G401.6 (cell line): ENCODE measurements at regions not wholly inside any gene's neighbourhood (a gene's known extent, or its start where the extent isn't known, plus 50 kb on each side); places are given as distances from the start of the nearest gene placed in this dataset.
"Not testable (repeated sequence)": the region's sequence is repeated elsewhere in the genome, so short reads cannot be mapped to it uniquely, and the experiment has no call there.

Experiments used
- FAIRE-seq: peaks from 2 replicates; lab custom pipeline; 2012; peaks lifted over from hg19 to GRCh38; lab: Jason Lieb, UNC

DNA sequence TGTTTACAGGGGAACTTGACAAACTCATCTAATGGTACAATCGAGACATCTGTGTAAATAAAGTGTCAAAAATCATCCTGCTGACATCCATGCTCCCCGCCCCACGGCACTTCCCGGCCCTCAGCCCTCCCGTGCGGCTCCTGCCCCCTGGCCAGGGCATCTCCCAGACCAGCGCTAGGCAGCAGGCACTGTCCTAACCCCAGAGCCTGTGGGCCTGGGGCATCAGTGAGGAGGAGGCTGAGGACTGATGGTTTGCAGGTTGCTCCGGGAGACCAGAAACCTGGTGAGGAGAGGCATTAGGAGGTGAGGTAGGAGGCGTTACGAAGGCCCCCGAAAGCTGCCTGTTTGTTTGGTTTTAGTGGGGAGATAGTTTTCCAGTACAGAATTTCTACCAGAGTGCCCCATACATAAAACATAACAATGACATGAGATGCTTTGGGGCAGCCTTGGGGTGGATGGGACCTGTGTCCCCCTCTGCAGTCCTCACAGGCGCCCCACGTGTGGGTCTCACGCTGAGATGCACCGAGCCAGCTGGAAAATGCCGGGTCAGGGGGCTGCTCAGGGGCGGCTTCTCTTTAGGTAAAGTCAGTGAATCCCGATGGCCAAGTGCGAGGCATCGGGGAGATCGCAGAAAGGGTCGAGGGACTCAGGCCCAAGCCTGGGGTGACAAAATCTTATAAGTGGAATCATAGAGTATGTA, 114.2 kb downstream of the RTP5 start:
- FAIRE-seq, result no peak

DNA sequence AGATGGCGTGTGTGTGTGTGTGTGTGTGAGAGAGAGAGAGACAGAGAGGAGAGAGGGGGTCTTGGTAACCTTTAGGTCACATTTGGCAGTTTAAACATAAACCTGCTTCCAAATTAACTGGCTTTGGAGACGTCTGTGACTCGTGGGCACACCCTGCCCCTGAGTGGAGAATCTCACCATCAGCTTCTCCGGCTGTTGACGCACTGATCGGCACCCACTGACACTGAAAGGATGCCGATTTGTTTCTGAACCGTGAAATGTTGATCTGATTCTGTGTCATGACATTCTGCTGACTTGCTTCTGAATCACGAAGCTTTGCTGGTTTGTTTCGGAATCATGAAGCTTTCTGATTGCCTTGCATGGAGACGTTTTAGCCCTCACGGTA, 114.7 kb downstream of the RTP5 start:
- FAIRE-seq, result no peak

DNA sequence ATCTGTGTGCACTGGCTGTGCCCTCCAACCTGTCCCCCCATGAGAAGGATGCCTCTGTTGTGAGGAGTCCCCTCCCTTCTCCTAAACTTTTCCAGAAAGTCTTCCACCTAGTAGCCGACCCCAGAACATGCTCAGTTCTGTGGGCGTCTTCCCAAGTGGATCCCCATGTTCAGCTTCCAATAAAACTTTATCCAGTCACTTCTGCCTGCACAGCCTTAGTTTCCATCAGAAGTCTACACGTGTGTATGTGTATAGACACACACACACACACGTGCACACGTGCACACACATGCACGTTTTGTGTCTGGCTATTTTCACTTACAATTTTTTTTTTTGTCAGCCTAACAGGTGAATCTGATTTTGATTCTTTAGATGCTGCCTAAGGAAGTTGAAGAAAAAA, 115.1 kb downstream of the RTP5 start:
- no peak for FAIRE-seq

DNA sequence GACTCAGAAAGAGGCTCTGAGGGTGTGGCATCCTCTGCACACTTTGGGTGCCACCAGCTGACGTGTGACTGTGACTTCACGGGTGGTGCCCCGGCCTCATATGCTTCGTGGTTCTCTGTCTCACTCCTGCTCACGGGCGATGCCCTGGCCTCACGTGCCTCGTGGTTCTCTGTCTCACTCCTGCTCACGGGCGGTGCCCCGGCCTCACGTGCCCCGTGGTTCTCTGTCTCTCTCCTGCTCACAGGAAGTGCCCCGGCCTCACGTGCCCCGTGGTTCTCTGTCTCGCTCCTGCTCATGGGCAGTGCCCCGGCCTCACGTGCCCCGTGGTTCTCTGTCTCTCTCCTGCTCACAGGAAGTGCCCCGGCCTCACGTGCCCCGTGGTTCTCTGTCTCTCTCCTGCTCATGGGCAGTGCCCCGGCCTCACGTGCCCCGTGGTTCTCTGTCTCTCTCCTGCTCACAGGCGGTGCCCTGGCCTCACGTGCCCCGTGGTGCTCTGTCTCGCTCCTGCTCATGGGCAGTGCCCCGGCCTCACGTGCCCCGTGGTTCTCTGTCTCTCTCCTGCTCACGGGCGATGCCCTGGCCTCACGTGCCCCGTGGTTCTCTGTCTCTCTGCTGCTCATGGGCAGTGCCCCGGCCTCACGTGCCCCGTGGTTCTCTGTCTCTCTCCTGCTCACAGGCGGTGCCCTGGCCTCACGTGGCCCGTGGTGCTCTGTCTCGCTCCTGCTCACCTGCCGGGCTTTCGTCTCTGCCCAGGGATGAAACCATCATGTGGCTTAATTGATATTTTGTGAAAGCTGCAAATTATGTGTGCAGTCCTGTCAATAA, 115.8 kb downstream of the RTP5 start:
- not testable (repeated sequence) for FAIRE-seq

DNA sequence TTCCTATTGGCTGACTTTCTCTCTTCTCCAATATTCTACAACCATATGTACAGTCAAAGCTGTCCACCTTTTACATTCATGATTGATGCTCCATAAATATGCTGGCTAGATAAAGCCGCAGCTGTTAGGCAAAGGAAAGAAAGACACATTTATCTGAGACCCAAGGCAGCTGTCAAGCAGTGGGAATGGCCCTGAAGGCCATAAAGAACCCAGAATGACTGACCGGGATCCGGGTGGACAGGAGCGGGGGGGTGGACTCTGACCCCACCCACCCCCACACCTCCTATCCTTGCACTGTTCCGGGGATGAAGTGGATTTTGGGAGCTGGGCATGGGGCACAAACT, 116.4 kb downstream of the RTP5 start:
- FAIRE-seq, result no peak

DNA sequence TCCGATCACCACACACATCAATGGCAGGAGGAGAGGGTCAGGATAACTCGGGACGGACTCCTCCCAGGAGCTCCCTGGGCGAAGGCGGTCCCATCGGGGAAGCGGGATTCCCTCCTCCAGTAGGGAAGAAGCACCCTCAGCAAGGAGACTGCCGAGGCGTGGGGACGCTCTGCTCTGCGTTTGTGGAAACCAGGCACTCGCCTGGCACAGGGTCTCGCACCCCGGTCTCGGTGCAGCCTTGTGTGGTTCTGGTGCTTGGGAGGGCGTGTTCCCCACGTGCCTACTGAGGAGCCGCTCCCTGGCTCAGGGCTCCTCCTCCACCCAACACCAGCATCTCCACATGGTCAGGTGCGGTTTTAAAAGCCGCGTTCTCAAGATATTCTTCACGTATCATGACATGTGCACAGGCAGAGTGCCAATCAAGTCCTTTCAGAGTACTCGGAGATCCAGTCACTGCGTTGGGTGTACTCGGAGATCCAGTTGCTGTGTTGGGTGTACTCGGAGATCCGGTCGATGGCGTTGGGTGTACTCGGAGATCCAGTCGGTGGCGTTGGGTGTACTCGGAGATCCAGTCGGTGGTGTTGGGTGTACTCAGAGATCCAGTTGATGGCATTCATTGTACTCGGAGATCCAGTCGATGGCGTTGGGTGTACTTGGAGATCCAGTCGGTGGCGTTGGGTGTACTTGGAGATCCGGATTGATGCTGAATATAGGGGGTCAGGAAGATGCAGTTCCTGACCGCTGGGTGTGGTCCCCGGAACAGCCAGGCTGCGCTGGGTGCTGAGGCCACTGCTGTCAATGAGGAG, 117.5 kb downstream of the RTP5 start:
- no peak for FAIRE-seq

DNA sequence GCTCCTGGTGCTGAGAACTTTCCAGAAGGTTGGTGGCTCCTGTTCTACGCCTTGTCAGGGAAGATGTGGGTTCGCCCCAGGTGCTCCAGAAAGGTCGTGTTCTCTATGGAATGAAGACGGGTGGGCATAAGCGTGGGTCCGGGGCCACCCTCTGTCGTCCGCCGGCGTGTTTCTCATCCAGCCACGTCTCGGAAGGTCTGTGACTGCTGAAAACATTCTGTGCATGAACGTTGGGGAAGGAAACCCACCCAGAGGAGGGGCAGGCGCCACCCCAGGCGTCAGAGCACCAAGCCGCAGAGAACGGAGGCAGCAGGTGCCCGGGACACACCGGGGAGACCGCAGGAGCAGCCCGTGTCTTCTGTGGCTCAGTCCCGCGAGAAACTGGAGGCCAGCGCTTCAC, 118.2 kb downstream of the RTP5 start:
- no peak for FAIRE-seq

DNA sequence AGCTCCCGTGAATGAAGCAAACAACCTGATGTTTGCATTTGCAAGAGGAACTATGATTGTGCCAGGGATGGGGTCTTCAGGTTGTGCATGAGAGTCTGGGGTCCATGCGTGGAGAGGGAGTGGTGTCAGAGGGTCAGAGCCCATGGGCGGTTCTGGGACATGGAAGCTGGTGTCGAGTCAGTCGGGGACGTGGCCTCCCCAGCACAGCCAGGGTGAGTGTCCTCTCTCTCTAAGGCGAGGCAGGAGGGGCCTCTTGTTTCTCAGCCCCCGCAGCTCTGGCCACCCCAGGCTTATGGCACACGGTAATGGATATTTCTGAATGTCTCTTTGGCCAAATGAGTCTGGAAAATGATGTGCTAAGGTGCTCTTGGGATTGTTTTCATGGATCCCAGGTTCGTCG, 118.6 kb downstream of the RTP5 start:
- no peak for FAIRE-seq

DNA sequence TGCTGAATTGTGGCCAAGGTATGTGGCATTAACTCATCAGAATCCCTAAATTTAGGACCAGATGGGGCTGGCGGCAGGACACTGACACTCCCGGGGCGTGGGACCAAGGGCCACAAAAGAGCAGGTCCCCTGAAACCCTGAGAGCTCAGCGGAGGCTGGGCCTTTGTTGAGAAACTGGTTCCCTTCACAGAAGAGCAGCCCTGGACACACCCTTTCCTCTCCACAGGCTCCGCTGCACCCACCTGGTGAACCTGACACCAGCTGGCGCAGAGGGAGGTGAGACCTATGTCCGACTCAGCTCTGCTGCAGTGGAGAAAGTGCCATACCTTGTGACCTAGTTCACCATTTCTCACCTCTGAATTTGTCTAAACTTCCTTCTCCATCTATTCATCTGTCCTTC, 119.5 kb downstream of the RTP5 start:
- FAIRE-seq, result no peak

DNA sequence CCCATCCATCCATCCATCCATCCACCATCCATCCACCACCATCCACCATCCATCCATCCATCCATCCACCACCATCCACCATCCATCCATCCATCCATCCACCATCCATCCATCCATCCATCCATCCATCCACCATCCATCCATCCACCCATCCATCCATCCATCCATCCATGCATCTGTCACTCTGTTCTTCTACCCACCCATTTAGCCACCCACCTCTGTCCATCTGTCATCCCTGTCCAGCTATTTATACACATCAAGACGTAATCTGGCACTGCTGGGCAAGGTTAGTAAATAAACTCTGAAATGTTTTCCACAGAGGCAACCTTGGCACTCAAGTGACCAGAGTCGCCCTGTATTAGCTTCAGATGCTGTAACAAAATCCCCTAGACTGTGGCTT, 120.9 kb downstream of the RTP5 start:
- FAIRE-seq, result no peak

DNA sequence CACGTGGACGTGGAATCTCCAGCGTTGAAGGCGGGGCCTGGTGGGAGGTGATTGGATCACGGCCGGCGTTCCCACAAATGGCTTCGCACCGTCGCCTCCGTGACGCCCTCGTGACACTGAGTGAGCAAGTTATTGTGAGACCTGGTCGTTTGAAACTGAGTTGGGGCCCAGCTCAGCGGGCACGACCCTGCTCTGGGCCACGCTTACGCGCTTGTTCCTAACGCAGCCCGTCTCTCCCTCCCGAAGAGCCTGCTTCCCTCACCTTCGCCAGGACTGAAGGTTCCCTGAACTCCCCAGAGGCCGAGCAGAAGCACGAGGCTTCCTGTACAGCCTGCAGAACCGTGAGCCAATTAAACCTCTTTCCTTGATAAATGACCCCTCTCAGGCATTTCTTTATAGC, 121.8 kb downstream of the RTP5 start:
- FAIRE-seq, result no peak

DNA sequence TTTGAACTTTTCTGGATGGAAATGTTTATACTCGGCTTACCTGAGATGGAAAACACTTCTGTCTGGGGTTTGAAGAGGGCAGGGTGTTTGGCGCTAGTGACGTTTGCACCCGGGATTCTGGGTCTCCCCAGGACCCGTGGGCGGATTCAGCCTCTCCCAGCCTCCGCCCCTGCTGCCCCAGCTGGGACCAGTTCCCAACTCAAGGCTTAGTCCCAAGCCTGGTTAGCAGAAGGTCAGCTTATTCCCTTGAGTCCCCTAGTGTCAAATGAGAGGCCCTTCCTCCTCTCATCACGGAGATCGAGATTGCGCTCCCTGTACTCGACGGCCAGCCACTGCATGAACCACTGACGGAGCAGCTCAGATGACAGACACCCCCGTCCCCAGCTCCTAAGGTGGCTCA, 123.2 kb downstream of the RTP5 start:
- no peak for FAIRE-seq

DNA sequence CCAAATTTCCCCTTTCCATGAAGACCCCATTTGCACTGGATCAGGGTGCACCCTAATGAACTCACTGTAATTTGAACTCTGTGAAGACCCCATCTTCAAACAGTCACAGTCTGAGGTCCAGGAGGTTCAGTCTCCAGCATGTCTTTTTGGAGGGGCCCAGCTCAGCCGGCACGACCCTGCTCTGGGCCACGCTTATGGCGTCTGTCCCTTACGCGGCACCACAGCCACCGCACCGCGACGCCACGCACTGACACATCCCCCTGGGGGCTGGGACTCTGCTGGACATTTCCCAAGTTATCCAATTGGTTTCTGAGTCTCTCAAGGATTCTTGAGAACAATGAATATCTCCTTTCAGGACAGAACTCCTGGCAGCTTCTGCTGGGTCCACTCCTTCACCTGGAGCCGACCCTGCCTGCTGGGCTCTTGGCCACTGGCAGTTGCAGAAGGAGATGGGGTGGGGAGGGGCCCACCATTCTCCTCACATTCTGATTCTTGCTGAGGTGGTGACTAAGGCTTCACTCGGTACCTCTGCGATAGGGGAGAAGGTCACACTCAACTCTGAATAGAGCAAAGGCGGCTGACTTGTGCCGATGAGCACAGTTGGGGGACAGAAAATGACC, 124.0 kb downstream of the RTP5 start:
- FAIRE-seq, result no peak

DNA sequence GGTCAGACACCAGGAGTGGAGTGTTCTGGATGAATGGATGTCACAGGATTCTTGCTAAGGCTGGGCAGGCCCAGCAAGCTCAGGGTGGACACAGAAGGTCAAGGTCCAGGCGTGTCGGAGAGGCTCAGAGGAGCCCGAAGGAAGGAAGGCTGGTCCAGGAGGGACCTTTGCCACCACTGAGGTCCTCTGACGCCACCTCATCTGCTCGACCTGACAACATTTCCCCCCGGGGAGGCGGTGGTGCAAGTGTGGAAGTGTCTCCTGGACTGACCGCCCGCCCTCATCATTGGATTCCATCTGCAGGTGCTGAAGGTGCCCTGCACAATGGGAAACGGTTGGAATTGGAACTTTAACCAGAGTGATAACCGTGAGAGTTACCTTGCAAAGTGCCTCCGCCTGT, 124.6 kb downstream of the RTP5 start:
- FAIRE-seq, result no peak

DNA sequence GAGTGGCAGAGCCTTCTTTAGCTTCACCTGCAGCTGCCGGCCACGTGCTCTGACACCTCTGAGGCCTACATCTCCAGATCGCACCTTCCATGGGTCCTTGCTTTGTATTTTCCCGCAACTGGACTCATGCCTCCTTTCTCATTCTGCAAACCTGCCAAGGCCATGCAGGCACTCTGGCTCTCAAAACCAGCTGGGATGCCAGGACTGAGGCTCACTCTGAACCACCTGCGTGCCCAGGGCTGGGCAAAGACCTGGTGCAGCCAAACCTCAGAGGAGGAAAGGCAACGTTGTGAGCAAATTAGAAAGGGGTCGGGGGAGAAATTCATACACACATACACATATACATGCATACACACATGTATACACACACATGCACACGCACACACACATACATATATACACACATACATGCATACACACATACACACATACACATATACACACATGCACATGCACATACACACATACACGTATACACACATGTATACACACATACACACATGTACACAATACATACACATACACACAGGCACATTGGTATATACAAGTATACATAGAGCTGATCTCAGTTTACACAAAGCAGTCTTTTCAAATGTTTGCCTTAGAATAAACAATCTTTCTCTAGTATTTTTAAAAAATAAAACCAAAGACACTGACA, 125.2 kb downstream of the RTP5 start:
- FAIRE-seq, result no peak

DNA sequence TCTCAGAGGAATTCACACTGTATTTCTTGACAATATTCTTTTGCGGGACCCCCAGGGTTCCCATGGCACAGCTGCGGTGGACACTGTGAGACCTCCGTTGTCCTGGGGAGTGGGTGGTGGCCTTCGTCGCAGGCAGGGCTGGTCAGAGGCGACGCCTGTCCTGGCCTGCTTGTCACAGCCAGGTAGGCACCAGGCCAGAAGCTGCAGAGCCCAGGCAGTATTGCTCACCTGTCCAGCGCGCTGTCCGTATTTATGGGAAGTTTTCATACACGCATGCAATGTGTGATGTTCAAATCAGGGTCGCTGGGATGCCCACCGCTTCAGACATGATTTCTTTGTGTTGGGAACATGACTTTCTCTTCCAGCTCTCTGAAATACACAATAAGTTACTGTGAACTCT, 126.6 kb downstream of the RTP5 start:
- no peak for FAIRE-seq

DNA sequence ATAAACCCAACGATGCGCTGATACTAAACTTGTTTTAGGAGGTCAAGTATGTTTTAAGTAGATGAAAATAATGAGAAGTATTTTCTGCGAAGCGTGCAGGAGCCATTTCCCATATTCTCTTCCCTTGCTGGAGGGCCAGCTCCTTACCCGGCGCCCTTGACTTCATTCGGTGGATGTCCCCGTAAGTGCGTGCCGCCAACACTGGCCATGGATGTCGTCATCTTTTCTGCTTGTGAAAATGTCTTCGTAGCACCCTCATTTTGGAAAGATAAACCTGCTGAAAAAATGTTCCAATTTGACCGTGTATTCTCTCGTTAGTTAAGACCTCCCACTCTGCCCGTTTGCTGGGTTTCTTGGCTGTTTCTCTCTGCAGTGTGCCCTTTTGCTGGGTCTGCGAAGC, 127.5 kb downstream of the RTP5 start:
- FAIRE-seq, result no peak

DNA sequence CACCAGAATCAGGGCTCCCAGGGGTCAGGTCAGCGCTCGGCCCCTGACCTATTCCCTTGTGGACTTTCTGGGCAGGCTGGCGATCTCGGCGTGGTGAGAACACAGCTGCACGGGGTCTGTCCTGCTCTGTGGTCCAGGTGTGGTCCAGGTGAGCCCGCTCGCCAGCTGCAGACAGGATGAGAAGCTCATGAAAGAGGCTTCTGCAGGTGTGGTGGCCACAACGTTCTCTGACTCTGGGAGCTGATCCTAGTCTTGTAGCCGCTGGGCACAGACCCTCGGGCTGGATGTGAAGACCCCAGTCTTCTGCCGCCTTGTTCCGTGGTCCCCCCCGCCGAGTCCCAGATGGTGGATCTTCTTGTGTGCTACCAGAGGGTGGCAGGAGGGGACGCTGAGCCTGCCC, 129.7 kb downstream of the RTP5 start:
- FAIRE-seq, result no peak

DNA sequence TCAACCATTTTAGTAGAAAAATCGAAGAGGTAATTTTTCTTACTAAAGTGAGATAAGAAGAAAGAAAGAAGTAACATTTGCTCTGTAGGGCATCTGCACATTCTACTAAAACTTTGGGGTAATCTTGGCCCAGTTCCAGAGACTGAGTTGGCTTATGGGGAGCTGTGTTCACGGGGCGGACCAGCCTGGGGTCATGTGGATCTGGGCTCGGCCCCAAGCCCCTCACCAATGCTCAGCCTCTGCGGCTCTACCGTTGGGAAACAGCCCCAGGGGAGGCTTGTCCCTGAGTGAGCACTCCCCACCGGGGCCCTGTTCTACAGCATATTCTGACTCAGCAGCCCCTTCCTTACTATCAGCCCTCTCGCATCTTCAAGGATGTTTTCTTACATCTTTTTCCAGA, 132.3 kb downstream of the RTP5 start:
- FAIRE-seq, result no peak

DNA sequence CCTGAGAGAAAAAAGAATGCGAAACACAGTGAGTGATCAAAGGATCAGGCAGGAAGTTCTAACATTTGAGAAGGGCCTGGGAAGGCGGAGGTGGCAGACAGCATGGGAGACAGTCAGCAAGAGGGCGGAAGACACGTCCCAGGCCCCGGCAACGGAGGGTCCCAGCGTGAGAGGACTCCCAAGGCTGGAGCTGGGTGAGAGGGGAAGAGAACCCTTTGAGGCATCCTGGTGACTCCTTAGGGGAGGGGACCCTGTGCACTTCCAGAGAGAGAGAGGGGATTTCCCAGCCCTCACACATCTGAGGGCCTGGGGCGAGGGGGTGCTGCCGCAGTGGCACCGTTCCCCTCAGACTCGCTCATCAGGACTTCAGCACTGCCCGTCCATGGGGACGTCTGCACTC, 133.4 kb downstream of the RTP5 start:
- FAIRE-seq, result no peak

DNA sequence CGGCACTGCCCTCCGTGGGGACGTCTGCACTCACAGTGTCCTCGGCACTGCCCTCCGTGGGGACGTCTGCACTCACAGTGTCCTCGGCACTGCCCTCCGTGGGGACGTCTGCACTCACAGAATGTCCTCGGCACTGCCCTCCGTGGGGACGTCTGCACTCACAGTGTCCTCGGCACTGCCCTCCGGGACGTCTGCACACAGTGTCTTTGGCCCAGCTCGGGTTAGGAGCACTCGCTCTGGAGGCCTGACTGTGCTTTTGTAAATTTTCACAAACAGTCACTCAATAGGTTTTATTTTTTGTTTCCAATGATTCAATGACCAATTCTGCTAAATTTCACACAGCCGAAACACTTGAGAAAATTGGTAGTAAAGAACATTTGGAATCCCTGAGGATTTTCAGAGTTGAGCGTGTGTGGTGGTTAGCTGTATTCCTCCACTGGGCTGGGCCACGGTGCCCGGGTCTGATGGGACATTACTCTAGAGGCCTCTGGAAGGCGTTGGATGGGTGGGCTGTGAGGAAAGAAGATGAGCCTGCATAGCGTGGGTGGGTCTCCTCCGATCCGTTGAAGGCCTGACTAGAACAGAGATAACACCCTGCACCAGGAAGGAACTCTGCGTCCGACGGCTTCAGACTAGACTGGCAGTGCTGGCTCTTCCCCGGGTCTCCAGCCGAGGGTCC, 134.8 kb downstream of the RTP5 start:
- FAIRE-seq, result no peak

DNA sequence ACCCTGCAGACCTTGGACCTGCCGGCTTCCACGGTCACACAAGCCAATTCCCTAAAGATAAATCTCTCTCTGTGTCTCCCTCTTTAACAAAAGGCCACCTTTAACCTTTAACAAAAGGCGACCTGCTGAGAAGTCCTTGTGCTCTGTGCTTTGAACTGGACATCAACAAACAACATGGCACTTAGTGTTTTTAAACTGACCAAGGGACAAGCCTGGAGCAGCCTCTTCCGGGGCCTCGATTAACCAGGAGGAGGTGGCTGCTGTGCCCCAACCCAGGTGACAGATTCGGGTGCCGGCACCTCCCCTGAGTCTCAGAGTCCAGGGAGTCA, 135.3 kb downstream of the RTP5 start:
- FAIRE-seq, result no peak
